Endothelial cell (in vitro differentiated cells): ENCODE measurements at regions not wholly inside any gene's neighbourhood (a gene's known extent, or its start where the extent isn't known, plus 50 kb on each side); places are given as distances from the start of the nearest gene placed in this dataset.

Source experiments
- DNase-seq: peaks from one replicate; pipeline ENCODE4 v3.0.0; 2021; ENCODE audit warnings: low spot score
- H3K27ac Mint-ChIP-seq: one replicate; pipeline ENCODE4 v1.8.0; 2021; ENCODE audit warnings: mixed read lengths, inconsistent platforms; ENCODE audit not compliant: unreplicated experiment
- H3K27me3 Mint-ChIP-seq: one replicate; pipeline ENCODE4 v1.8.0; 2021; ENCODE audit warnings: mild to moderate bottlenecking, moderate library complexity, mixed read lengths, inconsistent platforms; ENCODE audit not compliant: unreplicated experiment
- H3K36me3 Mint-ChIP-seq: one replicate; pipeline ENCODE4 v1.8.0; 2021; ENCODE audit warnings: mild to moderate bottlenecking, low read depth, mixed read lengths, inconsistent platforms; ENCODE audit not compliant: unreplicated experiment
- H3K4me1 Mint-ChIP-seq: one replicate; pipeline ENCODE4 v1.8.0; 2021; ENCODE audit warnings: mild to moderate bottlenecking, mixed read lengths, inconsistent platforms; ENCODE audit not compliant: unreplicated experiment
- H3K4me3 Mint-ChIP-seq: one replicate; pipeline ENCODE4 v1.8.0; 2021; ENCODE audit warnings: mild to moderate bottlenecking, mixed read lengths, inconsistent platforms; ENCODE audit not compliant: unreplicated experiment
- H3K9me3 Mint-ChIP-seq: one replicate; pipeline ENCODE4 v1.8.0; 2021; ENCODE audit warnings: mixed read lengths, inconsistent platforms; ENCODE audit not compliant: unreplicated experiment
- TF ChIP-seq, protein P1 (sequence below): fragments of 200-600 bp; sonication (generic); IDR thresholded peaks from one replicate; pipeline ENCODE4 v1.5.0; 2021; ENCODE audit warnings: antibody characterized with exemption; ENCODE audit not compliant: unreplicated experiment

DNA sequence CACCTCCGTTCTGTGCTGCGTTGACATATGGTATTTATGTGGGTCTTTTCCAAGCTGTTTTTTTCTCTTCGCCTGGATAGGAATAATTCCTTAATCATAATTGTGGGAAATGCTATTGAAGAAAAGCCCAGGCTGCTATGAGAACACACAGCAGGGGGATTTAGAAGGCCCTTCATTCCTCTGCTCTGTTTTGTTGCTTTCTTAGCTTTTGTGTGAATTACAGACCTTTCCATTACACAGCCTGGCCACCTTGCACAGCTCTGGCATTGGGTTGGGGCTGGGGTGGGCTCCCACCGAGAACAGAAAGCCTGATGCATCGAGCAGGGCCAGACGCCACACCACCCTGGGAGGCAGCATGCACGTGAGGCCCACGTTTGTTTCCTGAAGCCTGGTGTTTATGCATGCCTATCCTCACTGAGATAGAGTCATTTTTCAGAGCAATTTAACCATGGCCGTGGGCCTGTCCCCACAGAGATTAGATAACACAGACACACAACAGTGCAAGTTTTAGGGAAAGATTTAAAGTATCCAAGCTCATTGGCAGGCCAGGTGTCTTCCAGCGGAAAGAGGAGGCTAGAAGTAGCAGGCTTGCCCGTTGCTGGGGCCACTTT lies 287.6 kb upstream of the PWP1 start:
- Mint-ChIP-seq H3K27ac (no peak overlapping the region), H3K9me3 (no peaks in the 10 kb centered on the region), H3K27me3 (peaks cover 7% of the 10 kb centered on the region), H3K36me3 (peaks cover 5% of the 10 kb centered on the region), H3K4me1 (peaks cover 20% of the 10 kb centered on the region), H3K4me3 (no peak overlapping the region)
- TF ChIP-seq, protein P1, sequence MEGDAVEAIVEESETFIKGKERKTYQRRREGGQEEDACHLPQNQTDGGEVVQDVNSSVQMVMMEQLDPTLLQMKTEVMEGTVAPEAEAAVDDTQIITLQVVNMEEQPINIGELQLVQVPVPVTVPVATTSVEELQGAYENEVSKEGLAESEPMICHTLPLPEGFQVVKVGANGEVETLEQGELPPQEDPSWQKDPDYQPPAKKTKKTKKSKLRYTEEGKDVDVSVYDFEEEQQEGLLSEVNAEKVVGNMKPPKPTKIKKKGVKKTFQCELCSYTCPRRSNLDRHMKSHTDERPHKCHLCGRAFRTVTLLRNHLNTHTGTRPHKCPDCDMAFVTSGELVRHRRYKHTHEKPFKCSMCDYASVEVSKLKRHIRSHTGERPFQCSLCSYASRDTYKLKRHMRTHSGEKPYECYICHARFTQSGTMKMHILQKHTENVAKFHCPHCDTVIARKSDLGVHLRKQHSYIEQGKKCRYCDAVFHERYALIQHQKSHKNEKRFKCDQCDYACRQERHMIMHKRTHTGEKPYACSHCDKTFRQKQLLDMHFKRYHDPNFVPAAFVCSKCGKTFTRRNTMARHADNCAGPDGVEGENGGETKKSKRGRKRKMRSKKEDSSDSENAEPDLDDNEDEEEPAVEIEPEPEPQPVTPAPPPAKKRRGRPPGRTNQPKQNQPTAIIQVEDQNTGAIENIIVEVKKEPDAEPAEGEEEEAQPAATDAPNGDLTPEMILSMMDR, result no peak
- no peak for DNase-seq

DNA sequence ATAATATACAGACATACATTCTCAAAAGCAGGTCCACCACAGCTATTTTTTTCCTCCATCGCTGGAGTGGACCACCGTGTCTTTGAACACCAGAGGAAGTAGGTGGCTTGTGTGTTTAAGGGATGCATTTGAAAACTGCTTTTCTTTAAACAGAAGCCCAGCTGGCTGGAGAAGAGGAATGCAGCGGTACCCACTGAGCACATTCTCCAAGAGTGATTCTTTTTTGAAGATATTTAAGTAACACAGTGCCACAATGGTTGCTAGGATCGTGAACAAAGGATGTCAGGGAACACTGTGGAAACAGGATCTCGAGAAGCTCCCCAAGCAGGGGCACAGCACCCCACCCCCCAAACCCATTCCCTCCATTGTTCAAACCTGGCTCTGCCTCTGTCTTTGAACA lies 286.6 kb upstream of the PWP1 start:
- TF ChIP-seq, protein P1, result no peak
- H3K4me3 Mint-ChIP-seq, result no peak overlapping the region
- H3K27me3 Mint-ChIP-seq, result peaks cover 7% of the 10 kb centered on the region
- peaks cover 15% of the 10 kb centered on the region for H3K4me1 Mint-ChIP-seq
- DNase-seq, result no peak
- H3K9me3 Mint-ChIP-seq, result no peaks in the 10 kb centered on the region
- H3K27ac Mint-ChIP-seq, result no peak overlapping the region
- H3K36me3 Mint-ChIP-seq, result peaks cover 5% of the 10 kb centered on the region

DNA sequence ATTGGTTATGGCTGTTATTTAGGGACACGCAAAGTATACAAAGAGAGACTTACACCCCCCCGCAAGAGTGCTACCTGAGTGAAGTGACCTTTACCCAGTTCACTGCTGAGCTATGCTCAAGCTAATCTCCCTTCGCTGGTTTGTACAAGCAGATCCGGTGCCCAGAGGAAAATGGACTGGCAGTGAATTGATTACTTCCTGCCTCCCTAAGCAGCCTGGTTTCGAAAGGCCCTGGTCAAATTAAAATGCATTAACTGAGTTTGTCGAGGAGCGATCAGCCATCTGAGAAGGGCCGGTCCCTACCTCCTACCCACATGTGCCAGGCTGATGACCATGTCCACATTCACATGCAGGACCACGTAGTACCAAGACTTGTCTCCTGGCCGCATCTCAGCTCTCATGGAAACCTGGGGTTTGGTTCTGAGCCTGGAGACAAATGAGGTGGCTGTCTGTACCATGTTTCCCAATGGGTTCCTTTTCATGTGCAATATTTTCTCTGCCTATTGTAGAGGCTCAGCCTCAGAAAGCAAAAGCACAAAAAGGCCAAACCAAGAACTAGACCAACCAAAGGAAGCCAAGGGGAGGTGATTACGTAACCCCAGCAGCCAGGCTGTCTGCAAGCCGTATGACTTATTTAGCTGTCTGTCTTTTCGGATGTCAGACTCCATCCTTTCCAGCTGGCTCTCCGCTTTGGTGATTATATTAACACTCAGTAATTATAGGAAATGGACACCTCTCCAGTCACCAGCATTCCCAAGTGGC lies 284.7 kb upstream of the PWP1 start:
- TF ChIP-seq, protein P1, result no peak
- peaks cover 14% of the 10 kb centered on the region for H3K4me1 Mint-ChIP-seq
- H3K4me3 Mint-ChIP-seq, result no peak overlapping the region
- no peaks in the 10 kb centered on the region for H3K9me3 Mint-ChIP-seq
- peaks cover 10% of the 10 kb centered on the region for H3K27me3 Mint-ChIP-seq
- DNase-seq, result no peak
- H3K36me3 Mint-ChIP-seq, result peaks cover 5% of the 10 kb centered on the region
- no peak overlapping the region for H3K27ac Mint-ChIP-seq

DNA sequence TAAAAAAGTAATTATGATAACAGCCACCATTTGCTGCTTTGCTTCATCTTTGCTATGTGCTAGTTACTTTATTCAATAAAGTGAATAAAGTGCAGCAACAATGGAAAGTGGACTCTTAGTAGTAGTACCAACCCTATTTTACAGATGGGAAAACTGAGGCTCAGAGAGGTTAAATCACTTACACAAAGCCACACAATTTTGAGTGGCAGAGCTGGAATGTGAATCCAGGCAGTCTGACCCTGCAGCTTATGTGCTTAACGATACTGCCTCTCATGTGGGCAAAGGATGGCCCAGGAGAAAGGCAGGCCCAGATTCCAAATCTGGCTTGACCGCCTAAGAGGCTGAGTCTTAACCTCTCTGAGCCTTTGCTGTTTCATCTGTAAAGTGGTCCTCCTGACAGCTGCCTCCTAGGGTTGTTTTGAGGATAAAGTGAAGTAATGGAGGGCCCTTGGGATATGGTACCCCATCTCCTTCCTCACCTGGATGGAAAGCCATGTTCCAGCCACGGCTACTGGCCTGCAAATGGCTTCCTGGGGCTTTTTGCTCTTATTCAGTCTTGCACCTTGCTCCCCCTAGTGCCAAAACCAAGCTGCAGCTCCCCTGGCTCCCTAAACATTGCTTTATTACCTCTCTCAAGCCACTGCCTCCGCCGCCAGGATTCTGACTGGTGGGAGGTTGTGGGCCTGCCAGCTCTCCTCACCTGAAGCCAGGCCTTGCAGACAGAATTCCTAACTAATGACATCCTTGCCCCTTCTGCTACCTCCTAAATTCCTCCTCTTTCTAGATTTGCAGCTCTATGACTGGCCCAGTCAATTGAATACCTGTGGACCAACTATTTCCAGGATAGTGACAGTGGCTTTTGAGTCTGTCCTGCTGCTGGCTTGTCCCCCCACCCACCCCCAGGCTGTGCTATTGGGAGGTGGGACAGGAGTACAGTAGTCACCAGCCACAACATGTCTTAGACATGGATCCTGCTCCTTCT lies 283.3 kb upstream of the PWP1 start:
- TF ChIP-seq, protein P1, result peak; percentile 54
- H3K36me3 Mint-ChIP-seq, result peaks cover 5% of the 10 kb centered on the region
- no peak overlapping the region for H3K4me3 Mint-ChIP-seq
- no peak overlapping the region for H3K27ac Mint-ChIP-seq
- peaks cover 10% of the 10 kb centered on the region for H3K27me3 Mint-ChIP-seq
- no peaks in the 10 kb centered on the region for H3K9me3 Mint-ChIP-seq
- DNase-seq, result peak; percentile 74
- H3K4me1 Mint-ChIP-seq, result peaks cover 10% of the 10 kb centered on the region
